ENCODE measurements at regions not wholly inside any gene's neighbourhood (a gene's known extent, or its start where the extent isn't known, plus 50 kb on each side); places are given as distances from the start of the nearest gene placed in this dataset.
"Not testable (repeated sequence)": the region's sequence is repeated elsewhere in the genome, so short reads cannot be mapped to it uniquely, and the experiment has no call there.

DNA sequence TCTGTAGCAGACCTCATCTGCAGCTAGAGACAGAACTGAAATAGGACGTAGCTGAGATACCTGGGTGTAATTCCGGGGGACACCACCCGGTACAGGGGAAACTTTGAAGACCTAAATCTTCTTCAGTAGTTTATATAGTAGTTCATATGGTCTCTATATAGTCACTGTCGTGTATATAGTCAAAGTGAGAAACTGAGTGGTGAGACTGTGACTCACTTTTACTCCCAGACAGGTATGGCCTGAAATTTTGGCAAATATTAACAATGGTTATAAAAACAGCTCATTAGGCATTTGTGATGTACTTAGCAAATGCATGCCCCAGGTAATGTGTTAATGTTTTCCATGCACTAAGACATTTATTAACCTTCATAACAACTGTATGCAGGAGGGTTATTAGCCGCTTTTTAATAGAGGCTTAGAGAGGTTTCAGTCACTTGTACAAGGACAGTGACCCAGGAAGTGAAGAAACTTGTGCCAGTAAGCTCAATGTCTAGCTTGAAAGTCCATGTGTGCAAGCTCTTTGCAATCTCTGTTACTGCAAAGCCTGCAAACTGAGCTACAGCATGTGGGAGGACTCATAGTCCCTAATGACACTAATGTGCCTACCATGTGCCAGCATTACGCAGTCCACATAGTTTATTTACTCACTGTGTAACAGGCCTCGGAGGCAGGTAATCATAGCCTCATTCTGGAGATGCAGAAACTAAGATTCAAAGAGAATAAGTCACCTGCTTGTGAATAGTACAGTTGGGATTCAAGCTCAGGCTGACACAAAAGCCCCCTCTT lies 165.4 kb upstream of the CHD6 start:
- no peak for DNase-seq

DNA sequence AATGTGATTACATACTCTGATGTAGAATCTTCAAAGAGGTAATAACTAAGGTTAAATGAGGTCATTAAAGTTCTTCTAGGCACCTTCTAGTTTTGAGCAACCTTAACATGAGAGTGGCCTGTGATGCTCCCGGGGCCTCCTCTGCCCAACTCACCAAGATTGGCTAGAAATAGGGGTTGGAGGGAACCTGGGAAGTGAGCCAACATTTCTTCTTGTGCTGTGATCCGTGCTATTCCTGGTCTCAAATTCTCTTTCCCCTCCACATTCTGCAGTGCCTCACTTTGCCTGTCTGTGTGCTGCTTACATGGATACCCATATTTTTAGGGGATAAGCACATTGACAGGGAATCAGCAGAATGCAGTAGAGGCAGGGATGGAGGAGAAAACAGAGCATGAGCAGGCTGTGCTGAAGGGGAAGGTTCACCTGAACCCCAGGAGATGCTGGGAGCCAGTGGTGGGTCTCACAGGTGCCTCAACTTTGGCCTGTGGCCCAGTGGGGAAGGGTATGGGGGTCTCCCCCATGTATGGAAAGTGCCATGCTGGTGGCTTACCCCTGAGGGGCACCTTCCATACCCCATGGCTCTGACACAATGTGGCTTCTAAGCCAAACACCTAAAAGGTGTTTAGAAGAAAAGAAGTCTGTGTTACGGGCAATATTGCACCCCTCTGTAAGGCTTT lies 164.7 kb upstream of the CHD6 start:
- no peak for DNase-seq

DNA sequence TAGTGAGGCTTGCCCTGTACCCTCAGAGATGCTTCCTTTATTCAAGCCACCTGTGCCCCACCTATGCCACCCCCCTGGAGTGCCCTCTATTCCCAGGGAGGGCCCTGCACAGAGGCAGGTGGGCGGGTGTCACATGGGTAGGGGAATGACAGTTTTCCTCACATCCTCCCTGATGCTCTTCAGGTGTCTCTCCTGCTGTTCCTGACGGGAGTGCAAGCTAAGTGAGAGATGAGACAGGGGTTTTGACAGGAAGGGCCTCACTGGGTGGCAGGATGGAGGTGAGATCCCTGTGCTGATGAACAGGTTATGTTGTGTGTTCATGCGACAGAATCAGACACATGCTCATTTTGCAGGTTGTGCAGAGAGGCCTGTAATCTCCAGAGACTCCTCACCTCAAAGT lies 164.1 kb upstream of the CHD6 start:
- DNase-seq = no peak

DNA sequence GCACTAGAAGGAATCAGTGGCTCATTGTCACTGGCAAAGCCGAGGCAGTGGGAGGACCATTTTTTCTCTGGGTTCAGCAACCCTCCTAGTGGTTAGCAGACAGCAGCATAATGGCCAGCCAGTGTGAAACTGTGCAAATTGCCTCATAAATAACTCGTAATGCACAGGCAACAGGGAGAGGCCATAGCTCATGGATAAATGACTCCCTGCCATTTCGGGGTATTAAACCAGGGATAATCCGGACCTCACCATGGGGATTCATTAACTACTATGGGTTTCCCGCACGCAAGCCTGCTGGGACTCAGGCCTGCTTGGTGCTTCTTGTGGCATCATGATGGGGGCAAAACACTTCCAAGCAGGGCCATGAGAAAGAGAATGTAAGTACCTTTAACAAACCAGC lies 158.2 kb upstream of the CHD6 start:
- DNase-seq = no peak

DNA sequence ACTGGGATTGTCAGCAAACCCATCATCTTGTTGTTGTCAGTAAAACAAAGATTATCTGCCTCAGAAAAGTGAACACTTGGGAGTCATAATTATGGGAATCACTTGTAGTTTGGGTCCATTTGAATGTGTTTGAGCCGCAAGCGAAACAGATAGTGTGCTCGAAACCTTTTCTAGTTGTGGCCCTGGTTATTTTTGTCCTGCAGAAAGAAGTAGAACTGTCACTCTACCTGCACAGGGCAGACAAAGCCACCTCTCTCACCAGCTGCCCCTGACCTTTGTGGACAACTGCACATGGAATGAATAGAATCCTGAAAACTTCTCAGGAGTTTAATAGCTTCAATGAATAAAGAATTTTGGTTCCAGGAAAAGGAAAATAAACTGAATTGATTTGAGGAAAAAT lies 156.1 kb upstream of the CHD6 start:
- DNase-seq = no peak

DNA sequence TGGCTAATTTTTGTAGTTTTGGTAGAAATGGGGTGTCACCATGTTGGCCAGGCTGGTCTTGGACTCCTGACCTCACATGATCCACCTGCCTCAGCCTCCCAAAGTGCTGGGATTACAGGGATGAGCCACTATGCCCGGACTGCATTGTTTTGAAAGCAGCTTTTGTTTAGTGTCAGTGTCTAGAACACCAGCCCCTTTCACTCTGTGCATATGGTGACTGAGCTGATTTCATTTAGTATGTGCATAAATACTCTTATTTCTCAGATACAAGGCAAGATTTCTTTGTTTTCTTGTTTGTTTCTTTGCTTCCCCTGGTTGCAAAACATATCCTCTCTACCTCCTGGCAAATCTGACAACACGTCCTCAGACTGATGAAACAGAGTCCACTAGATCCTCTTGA lies 152.8 kb upstream of the CHD6 start:
- DNase-seq = no peak

DNA sequence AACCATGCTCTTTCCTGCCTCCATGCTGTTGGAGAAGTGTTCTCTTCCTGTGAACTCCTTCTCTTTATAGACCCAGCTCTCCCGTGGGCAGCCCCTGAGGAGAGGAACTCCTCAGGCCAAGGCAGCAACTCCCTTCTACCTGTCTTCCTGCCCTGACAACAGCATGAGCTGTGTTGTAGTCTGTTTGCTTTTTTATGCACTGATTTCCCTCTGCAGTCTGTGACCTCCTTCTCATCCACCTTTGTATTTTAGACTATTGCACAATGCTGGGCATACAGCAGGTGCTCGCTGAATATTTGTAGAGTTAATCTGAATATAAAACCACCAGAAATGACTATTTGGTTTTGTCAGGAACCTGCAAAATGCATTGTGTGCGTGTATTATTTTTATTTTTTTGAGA lies 152.2 kb upstream of the CHD6 start:
- no peak for DNase-seq

DNA sequence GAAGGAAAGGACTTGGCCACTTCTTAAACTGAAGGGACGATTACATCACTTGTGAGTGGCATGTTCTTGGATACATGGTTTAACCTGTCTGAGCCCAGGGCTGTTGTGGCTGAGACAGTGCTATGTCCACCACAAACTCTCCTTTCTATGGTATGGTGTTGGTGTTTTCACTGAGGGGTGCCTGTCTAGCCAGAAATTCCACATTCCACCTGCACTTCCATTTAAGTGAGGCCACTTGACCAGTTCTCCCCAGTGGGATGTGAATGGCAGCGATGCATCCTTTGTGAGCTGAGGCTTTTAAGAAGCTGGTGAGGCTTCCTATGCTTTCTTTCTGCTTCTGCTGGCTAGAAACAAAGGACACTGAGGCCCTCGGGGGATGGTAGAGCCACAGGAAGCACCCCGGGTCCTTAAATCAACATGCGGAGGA lies 151.4 kb upstream of the CHD6 start:
- no peak for DNase-seq

DNA sequence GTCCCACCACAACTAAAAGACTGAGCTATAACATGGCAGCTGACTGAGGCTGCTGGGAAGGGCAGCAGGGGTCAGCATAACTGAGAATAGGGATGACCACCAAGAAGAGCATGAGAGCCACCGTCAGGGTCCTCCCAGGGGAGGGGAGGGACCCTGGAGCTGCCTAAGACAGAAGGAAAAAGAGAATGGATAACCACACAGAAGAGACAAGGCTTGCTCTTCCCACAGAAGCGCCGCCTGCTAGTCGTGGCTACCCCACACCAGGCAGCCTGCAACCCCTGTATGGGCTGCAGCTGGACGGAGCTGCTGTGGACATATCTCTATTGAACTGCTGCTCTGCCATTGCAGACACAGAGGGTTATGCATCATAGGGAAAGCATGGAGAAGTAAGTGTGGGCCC lies 132.0 kb upstream of the CHD6 start:
- DNase-seq = no peak

DNA sequence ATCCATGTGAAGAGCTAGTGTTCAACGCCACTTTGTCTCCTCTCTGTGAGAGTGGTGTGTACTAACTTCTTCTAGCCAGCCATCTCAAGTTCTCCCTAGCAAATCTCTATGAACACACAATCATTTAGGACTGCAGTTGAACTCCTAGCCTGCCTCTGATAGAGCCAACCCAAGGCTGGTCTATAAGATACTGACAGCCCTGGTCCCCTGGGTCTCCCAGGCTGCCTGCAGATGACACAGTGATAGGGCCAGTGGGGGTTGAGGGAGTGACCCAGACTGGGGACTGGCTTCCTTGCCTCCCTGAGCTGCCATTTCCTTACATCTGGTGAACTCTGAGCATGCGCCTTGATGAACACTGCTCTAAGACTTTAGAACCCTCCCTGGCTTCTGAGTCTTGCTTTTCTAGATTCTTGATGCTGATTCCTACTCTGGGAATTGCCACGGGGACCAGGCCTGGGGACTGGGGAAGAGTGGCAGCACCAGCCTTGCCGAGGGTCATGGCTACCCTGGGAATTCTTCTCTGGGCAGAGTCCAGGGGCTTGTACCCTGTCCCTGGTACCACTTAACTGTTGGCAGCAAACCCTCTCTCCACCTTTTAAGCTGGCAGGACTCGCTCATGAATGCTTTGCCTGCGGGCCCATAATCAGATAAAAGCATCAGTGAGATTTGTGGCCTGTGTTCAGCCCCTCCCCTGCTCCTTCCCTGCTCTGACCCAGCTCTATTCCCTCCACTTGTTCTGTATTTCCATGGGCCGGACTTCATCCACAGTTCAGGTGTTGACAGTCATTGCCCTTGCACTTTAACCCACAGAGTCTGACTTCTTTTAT lies 130.8 kb upstream of the CHD6 start:
- DNase-seq = no peak

DNA sequence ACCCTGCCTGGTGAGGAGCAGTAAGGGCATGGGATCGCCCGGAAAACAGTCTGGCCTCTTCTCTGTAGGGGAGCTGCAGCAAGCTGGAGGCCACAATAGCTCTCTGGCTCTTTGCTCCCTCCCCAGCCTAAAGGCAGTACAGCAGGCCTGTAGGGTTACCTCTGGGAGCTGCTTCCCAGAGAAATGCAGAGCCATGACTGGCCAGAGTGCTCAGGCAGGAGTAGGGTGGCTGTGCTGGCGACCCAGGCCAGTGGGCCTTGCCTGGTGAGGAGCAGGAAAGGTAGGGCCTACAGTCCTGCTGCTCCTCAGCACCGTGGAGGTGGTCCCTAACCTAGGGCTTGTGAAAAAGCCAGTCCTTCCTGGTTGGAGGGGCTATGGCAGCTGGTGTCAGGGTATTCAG lies 129.9 kb upstream of the CHD6 start:
- no peak for DNase-seq

DNA sequence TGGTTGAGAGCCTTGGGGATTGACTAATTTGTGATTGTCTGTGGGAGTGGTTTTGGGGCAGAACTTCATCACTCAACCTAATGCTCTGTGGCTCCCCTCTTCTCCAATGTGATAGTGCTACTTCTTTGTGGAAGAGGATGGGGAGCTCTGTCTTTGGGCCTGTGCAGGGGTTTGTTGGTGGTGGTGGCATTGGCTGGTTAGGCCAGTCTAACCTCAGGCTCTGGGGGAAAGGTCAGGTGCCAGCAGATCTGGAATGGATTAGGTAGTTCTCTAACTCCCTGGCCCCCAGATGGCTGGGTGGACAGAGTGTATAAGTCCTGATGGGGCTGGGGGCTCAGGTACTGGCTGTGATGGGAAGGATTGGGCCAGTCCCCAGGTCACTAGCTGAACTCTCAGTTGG lies 129.0 kb upstream of the CHD6 start:
- DNase-seq = no peak

DNA sequence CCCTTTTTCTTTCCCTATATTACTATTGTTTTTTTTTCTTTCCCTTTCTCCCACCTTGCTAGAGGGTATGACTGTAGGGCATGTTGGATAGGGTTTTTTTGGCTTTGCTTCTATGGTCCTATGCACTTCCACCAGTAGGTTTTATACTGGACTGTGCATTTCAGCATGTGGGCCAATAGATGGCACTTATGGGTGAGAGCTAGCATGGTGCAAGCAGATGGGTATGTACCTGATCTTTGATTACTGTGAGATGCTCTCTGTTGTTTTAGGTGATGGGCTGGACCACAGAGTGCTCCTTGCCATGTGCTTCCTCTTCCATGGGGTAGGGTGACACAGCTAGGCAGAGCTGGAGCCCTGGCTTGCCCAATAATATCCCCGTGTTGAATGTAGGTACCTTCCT lies 128.5 kb upstream of the CHD6 start:
- DNase-seq = no peak

DNA sequence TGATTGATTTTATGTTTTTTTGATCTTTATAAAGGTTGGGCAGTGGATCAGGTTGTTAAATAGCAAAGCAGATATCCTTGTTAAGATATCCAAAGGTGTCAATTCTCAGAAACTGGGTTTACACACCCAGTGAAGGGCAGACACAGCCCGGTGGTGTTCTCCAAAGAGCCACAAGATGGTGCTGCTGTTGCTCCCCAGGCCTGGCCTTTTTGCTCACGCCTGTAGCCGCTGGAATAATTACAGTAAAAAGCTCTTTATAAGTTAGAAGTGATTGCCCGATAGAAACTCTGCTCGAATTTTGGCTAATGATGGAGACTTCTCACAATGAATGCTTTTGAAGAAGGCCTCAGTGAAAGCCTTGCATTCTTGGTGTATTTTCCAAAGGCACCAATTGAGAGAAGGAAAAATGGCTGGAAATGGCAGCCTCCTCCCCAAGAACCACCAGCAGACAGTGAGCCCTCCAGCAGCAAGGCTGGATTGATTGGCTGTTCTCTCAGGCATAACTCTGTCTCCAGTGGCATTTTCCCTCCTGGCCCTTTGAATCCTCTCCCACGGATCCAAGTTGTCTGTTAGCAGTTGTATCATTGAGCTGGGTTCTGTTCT lies 120.5 kb upstream of the CHD6 start:
- DNase-seq = peak; percentile 27

DNA sequence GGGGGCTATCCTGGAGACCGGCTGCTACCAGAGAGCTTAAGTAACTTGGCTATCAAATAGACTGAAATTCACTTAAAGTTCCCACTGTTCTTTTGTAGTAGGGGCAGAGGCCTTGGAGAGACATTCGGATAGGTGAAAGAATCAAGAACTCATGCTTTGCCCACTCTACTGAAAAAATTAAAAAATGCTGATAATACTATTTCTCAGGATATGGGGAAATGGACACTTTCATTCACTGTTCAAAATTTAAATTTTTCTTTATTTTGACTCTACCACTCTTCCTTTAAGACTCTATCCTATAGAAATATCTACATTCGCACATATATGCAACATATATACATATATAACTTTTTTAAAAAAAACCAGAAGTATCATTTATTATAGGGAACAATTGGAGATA lies 117.8 kb upstream of the CHD6 start:
- no peak for DNase-seq

DNA sequence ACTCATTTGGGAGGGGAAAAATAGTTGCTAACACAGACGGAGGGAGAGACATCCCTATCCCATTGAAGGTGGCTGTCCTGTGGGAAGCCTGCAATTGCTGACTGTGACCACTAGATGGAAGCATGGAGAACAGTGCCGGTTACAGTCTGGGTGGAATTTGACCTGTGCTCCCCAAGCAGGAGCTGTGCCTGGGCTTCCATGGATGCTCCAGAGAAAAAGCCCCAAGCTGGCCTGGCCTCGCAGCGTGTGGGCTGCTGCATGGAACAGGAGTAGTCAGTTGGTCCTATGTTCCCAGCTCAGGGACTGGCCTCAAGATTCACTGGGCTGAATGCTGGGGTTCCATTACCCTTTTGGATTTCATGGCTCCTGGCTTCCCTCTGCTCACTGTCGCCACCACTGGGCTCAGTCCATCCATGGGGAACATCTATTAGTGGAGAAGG lies 116.3 kb upstream of the CHD6 start:
- DNase-seq = peak; percentile 24

DNA sequence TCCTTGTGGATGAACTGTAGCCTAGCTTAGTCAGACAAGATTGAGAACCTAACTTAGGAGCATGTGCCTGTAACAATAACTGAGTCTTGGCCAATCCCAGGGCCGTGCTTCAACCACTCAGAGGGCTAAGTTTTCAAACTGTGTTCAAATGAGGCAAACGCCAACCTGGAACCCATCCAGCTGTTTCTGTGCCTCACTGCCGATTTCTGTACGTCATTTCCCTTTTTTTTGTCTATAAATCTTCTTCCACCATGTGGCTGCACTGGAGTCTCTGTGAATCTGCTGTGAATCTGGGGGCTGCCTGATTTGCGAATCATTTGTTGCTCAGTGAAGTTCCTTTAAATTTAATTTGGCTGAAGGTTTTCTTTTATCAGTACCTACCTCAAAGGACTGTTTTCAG lies 115.0 kb upstream of the CHD6 start:
- DNase-seq = no peak

DNA sequence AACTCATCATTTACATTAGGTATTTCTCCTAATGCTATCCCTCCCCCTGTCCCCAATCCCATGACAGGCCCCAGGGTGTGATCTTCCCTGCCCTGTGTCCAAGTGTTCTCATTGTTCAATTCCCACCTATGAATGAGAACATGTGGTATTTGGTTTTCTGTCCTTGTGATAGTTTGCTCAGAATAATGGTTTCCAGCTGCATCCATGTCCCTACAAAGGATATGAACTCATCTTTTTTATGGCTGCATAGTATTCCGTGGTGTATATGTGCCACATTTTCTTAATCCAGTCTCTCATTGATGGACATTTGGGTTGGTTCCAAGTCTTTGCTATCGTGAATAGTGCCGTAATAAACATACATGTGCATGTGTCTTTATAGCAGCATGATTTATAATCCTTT lies 113.0 kb upstream of the CHD6 start:
- not testable (repeated sequence) for DNase-seq

DNA sequence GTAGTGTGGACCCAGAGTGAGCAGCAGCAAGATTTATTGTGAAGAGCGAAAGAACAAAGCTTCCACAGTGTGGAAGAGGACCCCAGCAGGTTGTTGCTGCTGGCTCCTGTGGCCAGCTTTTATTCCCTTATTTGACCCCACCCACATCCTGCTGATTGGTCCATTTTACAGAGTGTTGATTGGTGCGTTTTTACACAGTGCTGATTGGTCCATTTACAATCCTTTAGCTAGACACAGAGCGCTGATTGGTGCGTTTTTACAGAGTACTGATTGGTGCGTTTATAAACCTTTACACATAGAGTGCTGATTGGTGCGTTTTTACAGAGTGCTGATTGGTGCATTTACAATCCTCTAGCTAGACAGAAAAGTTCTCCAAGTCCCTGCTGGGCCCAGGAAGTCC lies 109.5 kb upstream of the CHD6 start:
- DNase-seq = not testable (repeated sequence)

DNA sequence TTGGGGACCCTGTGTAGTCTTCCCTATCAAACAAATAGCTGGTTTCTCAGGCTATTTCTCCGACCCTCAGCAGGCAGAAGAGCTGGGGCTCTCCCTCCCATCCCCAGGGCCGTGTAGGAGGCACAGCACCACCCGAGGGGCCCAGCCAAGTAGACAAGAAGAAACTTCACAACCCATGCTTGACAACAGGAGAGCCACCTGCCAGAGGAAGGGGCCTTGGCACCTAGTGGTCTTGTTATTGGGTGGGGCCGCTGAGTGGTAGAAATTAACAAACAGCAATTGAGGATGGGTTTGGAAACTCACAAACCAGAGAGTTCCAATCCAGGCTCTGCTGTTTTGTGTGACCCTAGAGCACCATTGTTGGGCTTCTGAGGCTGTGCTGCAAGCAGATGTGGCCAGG lies 108.5 kb upstream of the CHD6 start:
- no peak for DNase-seq

DNA sequence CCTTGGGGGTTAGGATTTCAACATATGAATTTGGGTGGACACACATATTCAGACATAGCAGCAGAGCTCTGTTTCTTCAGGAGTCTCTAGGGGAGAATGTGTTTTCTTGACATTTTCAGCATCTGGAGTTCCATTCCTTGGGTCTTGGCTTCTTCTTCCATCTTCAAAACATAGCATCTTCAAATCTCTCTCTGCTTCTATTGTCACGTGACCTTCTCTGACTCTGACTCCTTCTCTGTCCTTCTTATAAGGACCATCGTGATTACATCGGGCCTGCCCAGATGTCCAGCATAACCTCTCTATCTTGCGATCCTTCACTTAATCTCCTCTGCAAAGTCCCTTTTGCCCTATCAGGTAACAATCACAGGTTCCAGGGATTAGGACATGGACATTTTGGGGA lies 101.0 kb upstream of the CHD6 start:
- no peak for DNase-seq

DNA sequence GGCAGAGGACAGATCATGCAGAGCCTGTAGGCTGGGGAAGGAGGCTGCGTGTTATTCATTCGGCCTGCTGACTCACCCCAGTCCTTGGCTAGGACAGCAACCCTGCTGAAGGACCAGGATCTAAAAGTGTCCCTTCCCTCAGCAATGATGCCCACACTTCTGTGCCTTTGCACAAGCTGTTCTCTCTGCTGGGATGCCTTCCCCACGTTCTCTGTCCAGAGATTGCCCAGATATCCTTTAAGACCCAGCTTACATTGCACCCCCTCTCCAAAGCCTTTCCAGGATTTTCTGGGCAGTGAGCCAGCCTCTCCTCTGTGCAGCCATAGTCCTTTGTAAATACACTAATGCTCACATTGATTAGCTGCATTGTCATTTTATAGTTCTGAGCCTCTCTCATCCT lies 99.3 kb upstream of the CHD6 start:
- DNase-seq = no peak

DNA sequence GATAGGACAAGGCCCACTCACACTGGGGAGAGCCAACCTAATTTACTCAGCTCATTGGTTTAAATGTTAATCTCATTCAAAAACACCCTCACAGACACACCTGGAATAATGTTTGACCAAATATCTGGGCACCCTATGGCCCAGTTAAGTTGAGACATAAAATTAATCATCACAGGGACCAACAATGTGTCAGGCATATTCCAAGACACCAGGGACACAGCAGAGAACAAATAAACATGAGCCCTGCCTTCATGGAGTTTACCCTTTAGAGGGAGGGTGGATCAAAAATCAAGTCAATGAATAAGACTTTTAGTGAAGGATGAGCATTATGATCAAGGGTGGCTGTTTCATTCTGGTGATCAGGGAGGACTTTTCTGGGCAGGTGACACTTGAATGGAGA lies 98.7 kb upstream of the CHD6 start:
- DNase-seq = no peak

DNA sequence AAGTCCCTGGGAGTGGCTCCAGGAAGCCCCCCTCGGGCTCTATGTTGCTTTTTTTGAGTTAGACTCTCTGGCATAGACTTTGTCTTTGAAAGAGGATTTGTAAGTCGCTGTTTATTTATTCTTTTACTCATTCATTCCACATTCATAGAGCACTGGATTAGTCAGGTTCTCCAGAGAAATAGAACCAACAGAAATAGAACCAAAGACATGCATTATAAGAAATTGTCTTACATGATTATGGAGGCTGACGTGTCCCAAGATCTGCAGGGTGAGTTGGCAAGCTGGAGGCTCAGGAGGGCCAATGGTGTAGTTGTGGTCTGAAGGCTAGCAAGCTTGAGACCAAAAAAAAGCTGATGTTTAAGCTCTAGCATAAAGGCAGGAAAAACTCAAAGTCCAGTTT lies 98.3 kb upstream of the CHD6 start:
- no peak for DNase-seq

Data from activated CD8-positive, alpha-beta memory T cell treated with anti-CD3 and anti-CD28 coated beads, Interleukin-2, amount 50 U/mL, for 4 hours (primary cell).